ENCODE measurements at regions not wholly inside any gene's neighbourhood (a gene's known extent, or its start where the extent isn't known, plus 50 kb on each side); places are given as distances from the start of the nearest gene placed in this dataset.
A peak's percentile ranks its signal among the peaks of the same experiment; 100 is the strongest.

GRCh38 chr1:63142001-63142400 is 180.4 kb upstream of the FOXD3 start:
- no peak for TF ChIP-seq CTCF (conservative IDR thresholded peaks at IDR 0.05)
- no peak overlapping the region for H3K27ac ChIP-seq

DNA sequence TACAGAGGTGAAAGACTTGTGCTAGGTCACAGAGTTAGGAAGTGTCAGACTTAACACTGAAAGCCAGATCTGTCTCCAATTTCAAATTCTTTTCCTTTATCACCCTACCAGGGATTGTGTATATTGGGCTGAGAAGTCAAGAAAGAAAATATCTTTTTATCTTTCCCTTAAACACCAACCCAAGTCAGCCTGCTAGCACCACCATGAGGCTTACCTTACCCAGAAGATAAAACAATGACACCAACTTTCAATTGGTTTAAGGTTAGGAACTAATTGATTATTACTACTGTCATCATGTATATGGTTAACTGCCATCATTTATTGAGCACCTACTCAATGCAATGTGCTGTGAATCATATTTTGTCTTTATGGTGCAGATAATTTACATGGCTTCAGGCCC is 178.9 kb upstream of the FOXD3 start:
- TF ChIP-seq CTCF (conservative IDR thresholded peaks at IDR 0.05): no peak
- H3K27ac ChIP-seq: no peak overlapping the region

GRCh38 chr1:63147783-63148182 is 174.6 kb upstream of the FOXD3 start:
- H3K27ac ChIP-seq: no peak overlapping the region
- TF ChIP-seq CTCF (conservative IDR thresholded peaks at IDR 0.05): no peak

GRCh38 chr1:63148825-63149645 is 173.3 kb upstream of the FOXD3 start:
- H3K27ac ChIP-seq: no peak overlapping the region

DNA sequence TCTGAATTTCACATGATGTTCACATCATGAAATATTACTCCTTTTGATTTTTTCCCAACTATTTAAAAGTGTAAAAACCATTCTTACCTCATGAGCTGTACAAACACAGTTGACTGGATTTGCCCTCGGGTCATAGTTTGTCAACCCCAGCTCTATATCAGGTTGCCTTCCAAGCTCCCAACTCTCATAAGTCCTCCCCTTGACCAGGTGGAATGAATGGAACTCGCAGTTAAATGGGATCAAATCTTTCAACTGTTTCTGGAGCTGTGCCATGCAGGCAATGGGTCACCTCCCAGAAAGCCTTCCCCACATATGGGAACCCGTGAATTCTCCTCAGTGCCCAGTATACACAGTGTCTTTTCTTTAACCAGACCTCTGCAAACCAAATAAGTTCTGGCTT is 169.8 kb upstream of the FOXD3 start:
- no peak for TF ChIP-seq CTCF (conservative IDR thresholded peaks at IDR 0.05)
- H3K27ac ChIP-seq: no peak overlapping the region

More at GRCh38 chr1:63148825-63149645, 173.3 kb upstream of the FOXD3 start:
- peak; percentile 70 for TF ChIP-seq CTCF (conservative IDR thresholded peaks at IDR 0.05)

GRCh38 chr1:63155437-63155836 is 166.9 kb upstream of the FOXD3 start:
- no peak for TF ChIP-seq CTCF (conservative IDR thresholded peaks at IDR 0.05)
- no peak overlapping the region for H3K27ac ChIP-seq

GRCh38 chr1:63157085-63157484 is 165.3 kb upstream of the FOXD3 start:
- no peak for TF ChIP-seq CTCF (conservative IDR thresholded peaks at IDR 0.05)
- H3K27ac ChIP-seq: no peak overlapping the region
